K562 (cell line): ENCODE measurements at regions not wholly inside any gene's neighbourhood (a gene's known extent, or its start where the extent isn't known, plus 50 kb on each side); places are given as distances from the start of the nearest gene placed in this dataset.

ENCODE experiments used
- ATAC-seq: fragments of 200-7000 bp; cut with Tn5 transposase; 3 replicates; pipeline ENCODE4 v1.9.1; 2020; ENCODE audit warnings: moderate library complexity
- BruUV-seq: library from RNA; stranded (reverse); fragments of 400-500 nt; replicated peaks from 2 replicates; lab custom pipeline; 2021; lab: Mats Ljungman, UMichigan
- CTCF ChIA-PET: fragments of 300-600 bp; formaldehyde crosslinking; extraction: SDS; loops from one replicate; lab custom pipeline; 2021; ENCODE audit warnings: low intra/inter-chr PET ratio; lab: Yijun Ruan, JAX
- POLR2A ChIA-PET: fragments of 300-600, 350-650 bp; sonication (Branson Sonifier 250); formaldehyde crosslinking; extraction: SDS; loops from one replicate; lab custom pipeline; 2021; ENCODE audit warnings: antibody characterized with exemption, inconsistent platforms; lab: Yijun Ruan, JAX
- DNase-seq, 4 experiments: peaks; one replicate each; pipeline versions ENCODE4 v3.0.0 to v3.0.0-alpha.2; 2011 to 2018; ENCODE audit warnings: low spot score in 3 of 4, mixed read lengths in 3 of 4; ENCODE audit errors: extremely low read depth in 1 of 4
- FAIRE-seq: peaks from 2 replicates; lab custom pipeline; 2011; peaks lifted over from hg19 to GRCh38; lab: Jason Lieb, UNC
- H2AFZ ChIP-seq: 2 replicates; pipeline ENCODE4 v1.6.0; 2011; ENCODE audit warnings: low read depth, low read length, control low read depth, inconsistent platforms
- H3K27ac ChIP-seq: fragments of 200-600 bp; 3 replicates; pipeline ENCODE4 v1.8.0; 2011; ENCODE audit warnings: low read depth, mild to moderate bottlenecking, control low read depth, inconsistent platforms, low read length, moderate library complexity, mixed read lengths; ENCODE audit errors: extremely low read depth
- H3K27me3 ChIP-seq, 2 experiments: fragments of 300-600 bp in 1 of 2; 2 replicates in 1 of 2; 3 replicates in 1 of 2; pipeline versions ENCODE4 v1.6.0 to v1.8.0; 2011; ENCODE audit warnings: inconsistent platforms in 2 of 2, low read length in 2 of 2, mild to moderate bottlenecking in 1 of 2, mixed read lengths in 1 of 2, moderate library complexity in 1 of 2; ENCODE audit not compliant: control insufficient read depth in 2 of 2, insufficient read depth in 2 of 2
- H3K36me3 ChIP-seq: fragments of 300-600 bp; 3 replicates; pipeline ENCODE4 v1.8.0; 2011; ENCODE audit warnings: mild to moderate bottlenecking, low read length, inconsistent platforms; ENCODE audit not compliant: control insufficient read depth, insufficient read depth
- H3K4me1 ChIP-seq, 2 experiments: fragments of 200-600 bp in 1 of 2; replicated peaks in 1 of 2; 2 replicates in 1 of 2; 3 replicates in 1 of 2; pipeline versions ENCODE4 v1.5.1 to v1.8.0; 2011; ENCODE audit warnings: inconsistent platforms in 2 of 2, low read length in 2 of 2, mild to moderate bottlenecking in 1 of 2, mixed read lengths in 1 of 2, moderate library complexity in 1 of 2; ENCODE audit not compliant: control insufficient read depth in 2 of 2, insufficient read depth in 2 of 2
- H3K4me2 ChIP-seq: 2 replicates; pipeline ENCODE4 v1.6.1; 2011; ENCODE audit warnings: low read length, control low read depth, inconsistent platforms, mixed read lengths; ENCODE audit not compliant: insufficient read depth
- H3K4me3 ChIP-seq: fragments of 200-600 bp; sonication (generic), shearing (Covaris generic); 2 replicates; pipeline ENCODE4 v1.5.1; 2016; ENCODE audit warnings: control low read depth, inconsistent platforms
- H3K79me2 ChIP-seq: fragments of 200-600 bp; 3 replicates; pipeline ENCODE4 v1.8.0; 2011; ENCODE audit warnings: low read length, inconsistent platforms; ENCODE audit not compliant: control insufficient read depth, insufficient read depth
- H3K9ac ChIP-seq, 2 experiments: 2 replicates each; pipeline versions ENCODE4 v1.6.0 to v1.6.1; 2011; ENCODE audit warnings: low read depth in 2 of 2, low read length in 2 of 2, control low read depth in 1 of 2, inconsistent platforms in 1 of 2, mild to moderate bottlenecking in 1 of 2, mixed read lengths in 1 of 2; ENCODE audit not compliant: insufficient read depth in 1 of 2
- H3K9me1 ChIP-seq: one replicate; pipeline ENCODE4 v1.6.0; 2011; ENCODE audit warnings: inconsistent platforms, mild to moderate bottlenecking, low read length, moderate library complexity; ENCODE audit not compliant: control insufficient read depth, insufficient read depth
- H3K9me3 ChIP-seq: replicated peaks from 2 replicates; pipeline ENCODE4 v1.5.1; 2011; ENCODE audit warnings: low read depth, low read length, inconsistent platforms; ENCODE audit not compliant: control insufficient read depth, insufficient read depth
- H4K20me1 ChIP-seq: replicated peaks from 2 replicates; pipeline ENCODE4 v1.6.1; 2011; ENCODE audit warnings: low read length, inconsistent platforms, mixed read lengths; ENCODE audit not compliant: control insufficient read depth, insufficient read depth
- BCOR ChIP-seq: fragments of 450-650 bp; IDR thresholded peaks from 2 replicates; pipeline ENCODE4 v1.6.1; 2016
- CHD7 ChIP-seq: fragments of 200-600 bp; sonication (generic); IDR thresholded peaks from one replicate; pipeline ENCODE4 v1.6.1; 2012; ENCODE audit warnings: mild to moderate bottlenecking, low read depth, low read length, inconsistent platforms
- ELK1 ChIP-seq: sonication (generic); formaldehyde crosslinking; IDR thresholded peaks from 2 replicates; pipeline ENCODE4 v1.8.1; 2022; ENCODE audit warnings: missing genetic modification reagents
- SPI1 ChIP-seq: IDR thresholded peaks from 2 replicates; pipeline ENCODE4 v1.6.1; 2011; ENCODE audit warnings: low read depth, low read length, control low read depth, borderline replicate concordance
- ZC3H4 ChIP-seq: sonication (generic); formaldehyde crosslinking; IDR thresholded peaks from 2 replicates; pipeline ENCODE4 v1.9.0; 2021; ENCODE audit warnings: missing genetic modification reagents, borderline replicate concordance
- ZNF639 ChIP-seq, 2 experiments: fragments of 200-800 bp in 1 of 2; sonication (Bioruptor generic) in 1 of 2; sonication (generic) in 1 of 2; formaldehyde crosslinking in 1 of 2; IDR thresholded peaks in 1 of 2; conservative IDR thresholded peaks in 1 of 2; 2 replicates each; pipeline versions ENCODE4 v1.5.0 to v1.6.1; 2016 to 2020; ENCODE audit warnings: missing compliant biosample characterization in 1 of 2, missing genetic modification characterization in 1 of 2, missing genetic modification reagents in 1 of 2
- ZNF707 ChIP-seq: fragments of 250-450 bp; sonication (Bioruptor Pico); conservative IDR thresholded peaks from 2 replicates; pipeline ENCODE4 v1.8.0; 2022; ENCODE audit warnings: inconsistent platforms, mild to moderate bottlenecking, moderate library complexity
- WGBS: fragments of 100-300 bp; shearing (Covaris generic); methylation state at CpG from one replicate; pipeline ENCODE4 v1.1.6; 2016; ENCODE audit warnings: low coverage, mixed read lengths; ENCODE audit not compliant: insufficient coverage; ENCODE audit errors: missing lambda C conversion rate; 5-methylcytosine and 5-hydroxymethylcytosine counted together
- in situ Hi-C: fragments of 300-500 bp; cut with MboI; formaldehyde crosslinking; loops from 4 replicates; pipeline ENCODE4 v1.15.0; 2018; ENCODE audit warnings: inconsistent platforms, mixed read lengths
- intact Hi-C: fragments of 100-400 bp; cut with micrococcal nuclease; formaldehyde crosslinking; loops from 2 replicates; pipeline ENCODE4 v1.14.2; 2022

GRCh38 chr2:164109006-164109405 is 373.2 kb upstream of the FIGN start:
- H3K9me3 ChIP-seq, result no peaks in the 10 kb centered on the region; the same call in 1 of the 2 replicates
- DNase-seq (no peak), ATAC-seq (no peak)
- no peaks in the 10 kb centered on the region for H3K36me3 ChIP-seq
- CTCF ChIA-PET, result no interaction called here
- 0% methylated on average over 14 of the region's 14 CpGs for WGBS
- no TSS peak for BruUV-seq
- H2AFZ ChIP-seq, result no peak overlapping the region
- H3K9ac ChIP-seq, result no peak overlapping the region
- H3K4me3 ChIP-seq, result no peak overlapping the region
- H3K27me3 ChIP-seq, result no peaks in the 10 kb centered on the region
- H3K79me2 ChIP-seq, result no peaks in the 10 kb centered on the region
- TF ChIP-seq ELK1 (CRISPR knock-in tag) (no peak), SPI1 (no peak), CHD7 (no peak), ZC3H4 (CRISPR knock-in tag) (no peak), ZNF707 (CRISPR knock-in tag) (no peak), ZNF639 (CRISPR knock-in tag; conservative IDR thresholded peaks at IDR 0.05 in 1 of 2, IDR thresholded peaks at IDR 0.05 in 1 of 2) (no peak), BCOR (no peak)
- TF ChIP-seq, all 486 proteins: peak for 0
- Histone ChIP-seq H3K4me2 (no peak overlapping the region), H3K27ac (no peak overlapping the region), H3K4me1 (no peaks in the 10 kb centered on the region), H3K9me1 (no peaks in the 10 kb centered on the region), H4K20me1 (no peaks in the 10 kb centered on the region)
- in situ Hi-C loops, result no loop called here
- intact Hi-C loops, result no loop called here
- POLR2A ChIA-PET, result no interaction called here
- no peak for FAIRE-seq
